Activated CD8-positive, alpha-beta memory T cell treated with anti-CD3 and anti-CD28 coated beads, Interleukin-2, amount 50 U/mL, for 48 hours (primary cell): ENCODE measurements at regions not wholly inside any gene's neighbourhood (a gene's known extent, or its start where the extent isn't known, plus 50 kb on each side); places are given as distances from the start of the nearest gene placed in this dataset.

Source experiments
- DNase-seq: peaks from one replicate; pipeline ENCODE4 v3.0.0-alpha.2; 2020

GRCh38 chr6:150539568-150539967 lies 60.1 kb upstream of the PLEKHG1 start:
- no peak for DNase-seq

GRCh38 chr6:150541576-150541975 lies 58.1 kb upstream of the PLEKHG1 start:
- no peak for DNase-seq

GRCh38 chr6:150543178-150543577 lies 56.5 kb upstream of the PLEKHG1 start:
- no peak for DNase-seq

GRCh38 chr6:150544793-150545192 lies 54.9 kb upstream of the PLEKHG1 start:
- DNase-seq, result no peak

GRCh38 chr6:150546457-150546856 lies 53.2 kb upstream of the PLEKHG1 start:
- no peak for DNase-seq

GRCh38 chr6:150547502-150548222 lies 52.0 kb upstream of the PLEKHG1 start:
- no peak for DNase-seq

- no peak for DNase-seq
These were observed 51.4 kb upstream of the PLEKHG1 start for GRCh38 chr6:150548330-150548729.

- no peak for DNase-seq
These were observed 50.7 kb upstream of the PLEKHG1 start for GRCh38 chr6:150549007-150549406.

GRCh38 chr6:150549674-150550101 lies 50.0 kb upstream of the PLEKHG1 start:
- DNase-seq, result no peak
